ENCODE measurements at regions not wholly inside any gene's neighbourhood (a gene's known extent, or its start where the extent isn't known, plus 50 kb on each side); places are given as distances from the start of the nearest gene placed in this dataset.
A peak's percentile ranks its signal among the peaks of the same experiment; 100 is the strongest.

DNA sequence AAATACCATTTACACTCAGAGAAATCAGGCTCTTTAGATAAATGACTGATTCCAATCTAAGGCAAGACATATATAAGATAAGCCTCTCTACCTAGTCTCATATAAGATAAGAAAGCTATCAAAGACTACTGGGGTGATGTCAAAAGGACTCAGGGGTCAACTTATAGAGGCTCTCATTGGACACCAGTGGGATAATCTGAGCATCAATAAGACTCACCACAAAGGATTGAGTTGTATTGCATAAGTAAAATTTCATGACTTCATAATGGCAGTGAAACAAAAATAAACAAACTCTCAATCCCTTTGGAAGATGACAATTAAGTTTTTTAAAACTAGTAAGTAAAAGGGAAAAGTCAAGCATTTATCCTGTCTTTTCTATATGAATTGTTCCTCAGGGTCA, 317.8 kb downstream of the SHQ1 start:
- ATAC-seq (ENCODE audit: low read depth) (no peak), DNase-seq (no peak)
- ChIA-PET POLR2A (no interaction called here), CTCF (no interaction called here)
- TF ChIP-seq, protein P1, sequence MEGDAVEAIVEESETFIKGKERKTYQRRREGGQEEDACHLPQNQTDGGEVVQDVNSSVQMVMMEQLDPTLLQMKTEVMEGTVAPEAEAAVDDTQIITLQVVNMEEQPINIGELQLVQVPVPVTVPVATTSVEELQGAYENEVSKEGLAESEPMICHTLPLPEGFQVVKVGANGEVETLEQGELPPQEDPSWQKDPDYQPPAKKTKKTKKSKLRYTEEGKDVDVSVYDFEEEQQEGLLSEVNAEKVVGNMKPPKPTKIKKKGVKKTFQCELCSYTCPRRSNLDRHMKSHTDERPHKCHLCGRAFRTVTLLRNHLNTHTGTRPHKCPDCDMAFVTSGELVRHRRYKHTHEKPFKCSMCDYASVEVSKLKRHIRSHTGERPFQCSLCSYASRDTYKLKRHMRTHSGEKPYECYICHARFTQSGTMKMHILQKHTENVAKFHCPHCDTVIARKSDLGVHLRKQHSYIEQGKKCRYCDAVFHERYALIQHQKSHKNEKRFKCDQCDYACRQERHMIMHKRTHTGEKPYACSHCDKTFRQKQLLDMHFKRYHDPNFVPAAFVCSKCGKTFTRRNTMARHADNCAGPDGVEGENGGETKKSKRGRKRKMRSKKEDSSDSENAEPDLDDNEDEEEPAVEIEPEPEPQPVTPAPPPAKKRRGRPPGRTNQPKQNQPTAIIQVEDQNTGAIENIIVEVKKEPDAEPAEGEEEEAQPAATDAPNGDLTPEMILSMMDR (IDR thresholded peaks at IDR 0.05), result no peak
- intact Hi-C loops (cut with micrococcal nuclease), result no loop called here
- H3K9me3 Mint-ChIP-seq, result no peaks in the 10 kb centered on the region
- H3K4me1 Mint-ChIP-seq, result peaks cover 5% of the 10 kb centered on the region
- H3K4me3 Mint-ChIP-seq, result no peak overlapping the region
- peaks cover 5% of the 10 kb centered on the region for H3K27me3 Mint-ChIP-seq
- H3K36me3 Mint-ChIP-seq (ENCODE audit: low read depth), result no peaks in the 10 kb centered on the region
- no peak overlapping the region for H3K27ac Mint-ChIP-seq

DNA sequence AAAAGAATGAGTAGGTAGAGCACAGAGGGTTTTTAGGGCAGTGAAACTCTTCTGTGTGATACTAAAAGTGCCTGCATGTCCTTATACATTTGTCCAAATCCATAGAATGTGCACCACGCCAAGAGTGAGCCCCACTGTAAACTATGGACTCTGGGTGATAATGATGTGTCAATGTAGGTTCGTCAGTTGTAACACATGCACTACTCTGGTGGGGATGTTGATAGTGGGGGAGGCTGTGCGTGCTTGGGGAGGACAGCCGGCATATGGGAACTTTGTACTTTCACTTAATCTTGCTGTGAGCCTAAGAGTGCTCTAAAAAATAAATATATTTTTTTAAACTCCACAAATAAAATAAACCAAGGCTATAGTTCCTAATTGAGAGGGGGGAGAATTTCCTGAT, 319.2 kb downstream of the SHQ1 start:
- Mint-ChIP-seq H3K9me3 (no peaks in the 10 kb centered on the region), H3K4me1 (peaks cover 5% of the 10 kb centered on the region), H3K4me3 (no peak overlapping the region), H3K27me3 (peaks cover 5% of the 10 kb centered on the region), H3K36me3 (ENCODE audit: low read depth) (no peaks in the 10 kb centered on the region), H3K27ac (no peak overlapping the region)
- DNase-seq, result no peak
- POLR2A ChIA-PET, result no interaction called here
- TF ChIP-seq, protein P1 (IDR thresholded peaks at IDR 0.05), result no peak
- CTCF ChIA-PET, result no interaction called here
- intact Hi-C loops (cut with micrococcal nuclease), result no loop called here
- no peak for ATAC-seq (ENCODE audit: low read depth)

DNA sequence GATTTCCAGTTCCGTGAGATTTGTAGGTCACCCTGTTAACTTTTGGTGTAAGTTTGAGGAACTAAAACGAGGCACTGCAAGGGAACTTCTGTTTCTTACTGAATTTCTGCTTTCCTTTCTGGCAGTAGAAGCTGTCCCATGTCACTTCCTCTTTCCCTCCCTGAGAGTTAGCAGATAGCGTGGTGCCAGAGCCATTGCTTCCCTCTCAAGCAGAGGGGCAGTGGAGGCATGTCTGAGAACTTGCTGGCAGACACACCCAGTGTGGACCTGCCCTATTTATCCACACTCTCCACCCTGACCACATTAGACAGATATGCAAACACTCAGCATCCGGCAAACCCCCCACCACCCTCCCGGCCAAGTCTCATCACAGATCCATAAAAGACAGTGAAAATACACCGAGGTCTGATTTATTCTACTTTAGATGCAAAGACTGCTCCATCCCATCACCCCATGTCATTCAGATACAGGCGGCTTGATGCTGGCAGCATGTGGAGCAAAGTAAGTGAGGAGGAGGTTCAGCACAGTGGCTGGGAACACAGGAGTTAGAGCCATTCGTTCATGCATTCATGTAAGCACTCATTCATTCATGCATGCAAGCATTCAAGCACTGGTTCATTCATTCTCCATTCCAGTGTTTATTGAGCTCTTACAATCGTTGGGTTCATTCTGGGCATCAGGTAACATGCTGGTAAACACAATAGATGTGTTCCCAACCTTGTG, 324.7 kb downstream of the SHQ1 start:
- POLR2A ChIA-PET, result interaction anchor here (0.6 kb wide), 1 partner anchor 444 kb away, joined by 3 read pairs; no protein-coding TSS in a partner anchor
- CTCF ChIA-PET, result no interaction called here
- Mint-ChIP-seq H3K27ac (peak overlapping the region; percentile 80), H3K9me3 (no peaks in the 10 kb centered on the region), H3K36me3 (ENCODE audit: low read depth) (no peaks in the 10 kb centered on the region), H3K4me3 (peak overlapping the region; percentile 64), H3K4me1 (peaks cover 42% of the 10 kb centered on the region), H3K27me3 (no peaks in the 10 kb centered on the region)
- DNase-seq, result peak; percentile 26
- TF ChIP-seq, protein P1 (IDR thresholded peaks at IDR 0.05), result no peak
- intact Hi-C loops (cut with micrococcal nuclease), result loop anchor here (1.0 to 5.0 kb wide), 5 partner anchors 27 to 104 kb away; partner anchors contain the start of gene RYBP
- peak; percentile 93 for ATAC-seq (ENCODE audit: low read depth)

DNA sequence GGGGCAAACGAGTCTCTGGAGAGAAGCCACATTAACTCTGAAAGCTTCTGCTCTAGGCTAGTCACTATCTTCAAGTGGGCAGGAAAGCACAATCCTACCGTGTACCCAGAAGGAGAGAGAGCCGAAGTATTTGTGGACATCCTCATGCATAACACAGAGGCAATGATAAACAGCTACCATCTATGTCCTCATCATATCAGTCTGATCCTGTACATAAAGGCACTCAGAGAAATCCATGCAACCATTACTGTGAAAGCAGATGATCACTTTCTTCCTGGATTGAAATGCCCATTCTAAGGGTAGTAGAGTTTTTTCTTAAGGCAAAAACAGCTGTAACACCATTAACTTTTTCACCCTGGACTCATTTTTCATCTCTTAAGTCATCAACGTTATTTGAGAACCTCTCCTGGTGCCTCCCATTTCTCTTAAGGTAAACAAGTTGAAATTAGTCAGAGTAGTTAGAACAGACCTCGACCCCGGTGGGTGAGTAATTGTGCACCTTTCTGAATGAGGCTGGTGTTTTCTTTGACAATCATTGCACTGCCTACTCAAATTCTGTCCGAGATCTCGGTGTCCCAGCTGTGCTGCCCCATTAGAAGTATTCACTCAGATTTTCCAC, 327.4 kb downstream of the SHQ1 start:
- no peaks in the 10 kb centered on the region for H3K36me3 Mint-ChIP-seq (ENCODE audit: low read depth)
- TF ChIP-seq, protein P1 (IDR thresholded peaks at IDR 0.05), result no peak
- ATAC-seq (ENCODE audit: low read depth) (no peak), DNase-seq (no peak)
- POLR2A ChIA-PET, result no interaction called here
- intact Hi-C loops (cut with micrococcal nuclease), result loop anchor here (5.0 kb wide), 3 partner anchors 38 to 107 kb away; no protein-coding TSS in a partner anchor
- peak overlapping the region; percentile 35 for H3K27ac Mint-ChIP-seq
- no peaks in the 10 kb centered on the region for H3K9me3 Mint-ChIP-seq
- H3K4me1 Mint-ChIP-seq, result peaks cover 42% of the 10 kb centered on the region
- CTCF ChIA-PET, result interaction anchor here (0.6 kb wide), 1 partner anchor 567 kb away, joined by 3 read pairs; no protein-coding TSS in a partner anchor
- no peak overlapping the region for H3K4me3 Mint-ChIP-seq
- no peaks in the 10 kb centered on the region for H3K27me3 Mint-ChIP-seq

DNA sequence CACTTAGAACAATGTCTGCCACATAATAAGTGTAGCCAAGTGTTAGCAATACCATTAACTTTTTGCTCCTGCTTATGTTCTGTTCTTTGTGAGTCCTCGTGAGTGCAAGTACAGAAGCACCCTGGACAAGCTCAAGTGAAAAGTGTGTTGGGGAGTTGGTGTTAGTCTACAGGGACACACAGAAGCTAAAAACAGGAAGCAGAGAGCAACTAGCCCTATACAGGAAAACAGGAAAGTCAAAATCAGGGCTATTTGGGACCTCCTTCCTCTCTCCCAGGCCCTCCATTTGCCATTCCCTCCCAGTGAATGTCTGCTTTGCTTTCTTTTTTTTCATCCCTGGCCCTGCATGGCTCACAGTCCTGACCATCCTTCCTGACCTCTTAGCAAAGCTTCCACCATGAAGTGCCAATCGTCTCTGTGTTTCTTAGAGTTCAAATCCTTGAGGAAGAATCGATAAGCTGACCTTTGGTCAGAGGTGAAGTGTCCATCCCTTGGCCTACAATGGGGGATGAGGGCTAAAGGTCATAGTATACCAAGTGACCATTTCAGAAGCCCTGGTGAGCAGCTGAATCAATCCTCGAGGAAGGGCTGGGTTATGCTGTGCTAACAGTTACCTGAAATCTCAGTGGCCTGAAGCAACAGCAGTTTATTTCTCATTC, 328.2 kb downstream of the SHQ1 start:
- DNase-seq, result no peak
- Mint-ChIP-seq H3K27me3 (no peaks in the 10 kb centered on the region), H3K36me3 (ENCODE audit: low read depth) (no peaks in the 10 kb centered on the region), H3K4me3 (no peak overlapping the region), H3K9me3 (no peaks in the 10 kb centered on the region), H3K27ac (peak overlapping the region; percentile 35), H3K4me1 (peaks cover 42% of the 10 kb centered on the region)
- intact Hi-C loops (cut with micrococcal nuclease), result loop anchor here (5.0 kb wide), 3 partner anchors 38 to 107 kb away; no protein-coding TSS in a partner anchor
- ChIA-PET POLR2A (no interaction called here), CTCF (interaction anchor here (0.6 kb wide), 1 partner anchor 566 kb away, joined by 3 read pairs; no protein-coding TSS in a partner anchor)
- TF ChIP-seq, protein P1 (IDR thresholded peaks at IDR 0.05), result no peak
- no peak for ATAC-seq (ENCODE audit: low read depth)
